Retinal pigment epithelial cell (primary cell): ENCODE measurements at regions not wholly inside any gene's neighbourhood (a gene's known extent, or its start where the extent isn't known, plus 50 kb on each side); places are given as distances from the start of the nearest gene placed in this dataset.
A peak's percentile ranks its signal among the peaks of the same experiment; 100 is the strongest.
"Not testable (repeated sequence)": the region's sequence is repeated elsewhere in the genome, so short reads cannot be mapped to it uniquely, and the experiment has no call there.

Experiments
- DNase-seq: peaks from one replicate; pipeline ENCODE4 v3.0.0-alpha.2; 2010; ENCODE audit warnings: low read depth
- H3K4me3 ChIP-seq: 2 replicates; pipeline ENCODE4 v1.5.1; 2011; ENCODE audit warnings: mild to moderate bottlenecking, low read length, control low read depth, moderate library complexity
- CTCF ChIP-seq: conservative IDR thresholded peaks from 2 replicates; pipeline ENCODE4 v1.5.1; 2011; ENCODE audit warnings: low read depth, low read length, control low read depth, inconsistent platforms

DNA sequence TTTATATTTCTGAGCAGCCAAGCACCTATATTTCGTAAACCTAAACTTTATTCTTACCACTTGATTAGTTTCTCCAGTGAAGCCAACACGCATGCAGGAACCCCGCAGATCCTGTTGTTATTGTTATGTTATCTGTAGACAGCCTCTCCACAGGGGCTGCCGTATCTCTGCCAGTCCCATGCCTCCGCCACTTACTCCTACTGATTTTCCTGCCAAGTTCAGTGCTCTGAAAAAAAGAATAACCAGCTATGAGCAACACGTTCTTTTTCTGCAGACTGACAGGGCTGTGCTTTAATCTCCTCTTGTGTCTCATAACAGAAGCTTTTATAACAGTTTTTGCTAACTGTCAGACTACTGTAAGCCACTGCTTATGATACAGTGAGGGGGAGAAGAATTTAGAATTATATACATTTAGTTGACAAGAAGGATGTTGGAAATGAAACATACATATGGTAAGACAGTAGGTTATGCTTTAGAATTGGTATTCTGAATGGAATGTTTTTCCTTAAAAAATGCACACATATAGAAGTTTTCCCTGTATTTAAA is 347.4 kb downstream of the SI start:
- DNase-seq: no peak
- no peak overlapping the region for H3K4me3 ChIP-seq
- no peak for TF ChIP-seq CTCF

DNA sequence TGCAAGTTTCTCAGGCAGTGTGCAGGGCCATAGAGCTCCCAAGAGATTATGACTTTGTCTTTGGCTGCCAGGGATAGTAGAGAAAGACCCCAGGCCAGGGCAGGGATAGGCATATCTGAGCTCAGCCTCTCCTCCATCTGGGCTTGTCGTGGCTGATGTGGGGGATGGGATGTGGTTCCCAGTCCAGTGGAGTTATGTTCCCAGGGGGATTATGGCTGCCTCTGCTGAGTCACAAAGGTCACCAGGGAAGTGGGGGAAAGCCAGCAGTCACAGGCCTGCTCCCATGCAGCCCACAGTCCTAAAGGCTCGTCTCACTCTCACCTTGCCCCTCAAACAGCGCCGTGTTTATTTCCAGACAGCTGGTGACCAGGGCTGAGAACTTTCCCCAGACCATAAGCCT is 354.9 kb downstream of the SI start:
- H3K4me3 ChIP-seq: no peak overlapping the region
- no peak for TF ChIP-seq CTCF

GRCh38 chr3:164702808-164703207 is 375.5 kb downstream of the SI start:
- not testable (repeated sequence) for DNase-seq, H3K4me3 ChIP-seq

More for the DNA sequence above, 354.9 kb downstream of the SI start:
- DNase-seq: peak; percentile 55

DNA sequence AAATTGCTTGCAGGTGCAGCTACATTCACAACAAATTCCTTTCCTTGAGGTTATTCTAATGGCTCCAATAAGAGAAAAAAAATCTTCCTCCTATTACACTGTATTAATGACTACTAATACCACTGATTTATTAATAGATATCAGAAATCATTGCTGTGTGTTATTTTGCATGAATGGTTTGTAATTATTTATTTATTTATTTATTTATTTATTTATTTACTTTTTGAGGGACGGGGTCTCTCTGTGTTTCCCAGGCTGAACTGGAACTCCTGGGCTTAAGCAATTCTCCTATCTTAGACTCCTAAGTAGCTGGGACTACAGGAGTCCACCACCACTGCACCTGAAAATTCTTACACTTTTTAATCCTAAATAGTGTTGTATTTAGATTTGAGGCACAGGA is 390.4 kb downstream of the SI start:
- no peak for DNase-seq
- no peak overlapping the region for H3K4me3 ChIP-seq
- TF ChIP-seq CTCF: no peak

DNA sequence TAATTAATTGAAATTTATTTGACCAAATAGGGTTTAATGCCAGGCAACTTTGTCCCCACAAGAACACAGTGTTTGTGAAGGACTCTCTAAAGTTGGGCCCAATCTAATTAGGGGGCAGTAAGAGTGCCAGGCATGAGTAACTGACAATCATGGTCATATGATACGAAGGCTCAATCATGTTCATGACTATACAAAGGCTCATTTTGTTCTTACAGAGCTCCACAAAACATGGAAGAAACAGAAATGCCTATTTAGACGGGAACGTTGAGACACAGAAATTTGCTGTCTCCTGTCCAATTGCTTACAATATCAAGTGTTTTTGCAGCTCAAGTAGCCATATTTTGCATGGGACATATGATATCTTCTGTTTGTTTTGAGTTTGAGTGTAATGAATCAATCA is 391.1 kb downstream of the SI start:
- no peak for TF ChIP-seq CTCF
- DNase-seq: no peak
- no peak overlapping the region for H3K4me3 ChIP-seq

DNA sequence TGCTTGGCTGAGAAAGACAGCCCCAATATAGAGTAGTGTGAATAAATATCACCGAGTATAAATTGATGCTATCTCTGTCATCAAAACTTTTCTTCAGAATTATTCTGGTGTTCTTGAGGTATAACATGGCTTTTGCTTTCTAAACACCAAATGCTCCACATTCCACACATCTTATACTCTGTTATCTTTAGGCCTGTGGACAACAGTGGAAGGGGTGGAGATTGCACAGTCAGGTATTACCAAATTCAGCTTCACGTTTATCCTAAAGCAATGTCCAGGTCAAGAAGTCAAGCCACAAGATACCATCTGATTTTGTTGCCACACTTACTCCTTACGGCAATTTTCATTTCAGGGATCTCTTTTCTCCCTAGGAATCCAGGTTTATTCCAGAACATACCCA is 394.8 kb downstream of the SI start:
- H3K4me3 ChIP-seq: no peak overlapping the region
- no peak for DNase-seq
- TF ChIP-seq CTCF: no peak

DNA sequence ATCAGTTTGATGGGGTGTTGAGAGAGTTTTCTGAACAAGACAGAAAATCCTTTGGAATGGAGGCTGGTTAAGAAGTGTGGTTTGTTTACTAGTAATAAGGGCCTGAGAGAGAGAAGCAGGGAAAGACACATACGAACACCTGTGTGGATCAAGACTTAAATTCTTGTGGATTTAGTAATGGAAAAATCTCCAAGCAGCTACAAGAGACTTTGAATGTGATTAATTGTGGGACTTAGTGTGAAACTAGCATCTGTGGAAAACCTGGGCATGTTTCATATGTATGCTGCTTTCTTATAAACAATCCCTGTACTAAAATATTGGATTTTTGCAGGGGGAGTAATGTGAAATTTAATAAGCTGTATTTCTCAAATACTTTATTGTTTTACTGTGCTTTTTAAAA is 399.1 kb downstream of the SI start:
- no peak overlapping the region for H3K4me3 ChIP-seq
- DNase-seq: no peak
- no peak for TF ChIP-seq CTCF

- no peak for DNase-seq
- H3K4me3 ChIP-seq: no peak overlapping the region
- TF ChIP-seq CTCF: no peak
These were observed 401.0 kb downstream of the SI start for GRCh38 chr3:164677317-164677716.
